ENCODE measurements at regions not wholly inside any gene's neighbourhood (a gene's known extent, or its start where the extent isn't known, plus 50 kb on each side); places are given as distances from the start of the nearest gene placed in this dataset.
"Not testable (repeated sequence)": the region's sequence is repeated elsewhere in the genome, so short reads cannot be mapped to it uniquely, and the experiment has no call there.

- no peak overlapping the region for H3K27ac ChIP-seq (ENCODE audit: low read depth, low read length)
- H3K27me3 ChIP-seq (ENCODE audit: insufficient read depth, low read length) = no peaks in the 10 kb centered on the region
- WGBS = 86% methylated on average over 2 of the region's 2 CpGs
- H3K9me3 ChIP-seq (ENCODE audit: insufficient read depth, low read depth, low read length) = peaks cover 16% of the 10 kb centered on the region
- no peak overlapping the region for H3K9ac ChIP-seq (ENCODE audit: low read depth, low read length)
- H3K4me3 ChIP-seq (ENCODE audit: low read length) = no peak overlapping the region
- H3K36me3 ChIP-seq (ENCODE audit: insufficient read depth, low read length) = no peaks in the 10 kb centered on the region
- no peaks in the 10 kb centered on the region for H3K4me1 ChIP-seq (ENCODE audit: insufficient read depth, low read length)
These were observed 1265.7 kb upstream of the CHAC2 start for GRCh38 chr2:52501715-52502475.

- Histone ChIP-seq H3K27me3 (ENCODE audit: insufficient read depth, low read length) (no peaks in the 10 kb centered on the region), H3K4me3 (ENCODE audit: low read length) (no peak overlapping the region), H3K36me3 (ENCODE audit: insufficient read depth, low read length) (no peaks in the 10 kb centered on the region), H3K9ac (ENCODE audit: low read depth, low read length) (no peak overlapping the region), H3K9me3 (ENCODE audit: insufficient read depth, low read depth, low read length) (peaks cover 16% of the 10 kb centered on the region), H3K4me1 (ENCODE audit: insufficient read depth, low read length) (no peaks in the 10 kb centered on the region), H3K27ac (ENCODE audit: low read depth, low read length) (no peak overlapping the region)
- 100% methylated on average over 2 of the region's 2 CpGs for WGBS
These were observed 1267.0 kb upstream of the CHAC2 start for GRCh38 chr2:52500561-52500960.

- 94% methylated on average over 3 of the region's 3 CpGs for WGBS
- H3K9ac ChIP-seq (ENCODE audit: low read depth, low read length) = no peak overlapping the region
- H3K27ac ChIP-seq (ENCODE audit: low read depth, low read length) = no peak overlapping the region
- peaks cover 16% of the 10 kb centered on the region for H3K9me3 ChIP-seq (ENCODE audit: insufficient read depth, low read depth, low read length)
- H3K4me1 ChIP-seq (ENCODE audit: insufficient read depth, low read length) = no peaks in the 10 kb centered on the region
- no peaks in the 10 kb centered on the region for H3K27me3 ChIP-seq (ENCODE audit: insufficient read depth, low read length)
- H3K36me3 ChIP-seq (ENCODE audit: insufficient read depth, low read length) = no peaks in the 10 kb centered on the region
- no peak overlapping the region for H3K4me3 ChIP-seq (ENCODE audit: low read length)
These were observed 1269.4 kb upstream of the CHAC2 start for GRCh38 chr2:52498077-52498750.

GRCh38 chr2:52495816-52496215 lies 1271.8 kb upstream of the CHAC2 start:
- H3K9me3 ChIP-seq (ENCODE audit: insufficient read depth, low read depth, low read length) = peaks cover 16% of the 10 kb centered on the region
- H3K36me3 ChIP-seq (ENCODE audit: insufficient read depth, low read length) = no peaks in the 10 kb centered on the region
- H3K27me3 ChIP-seq (ENCODE audit: insufficient read depth, low read length) = no peaks in the 10 kb centered on the region
- H3K4me1 ChIP-seq (ENCODE audit: insufficient read depth, low read length) = no peaks in the 10 kb centered on the region
- H3K9ac ChIP-seq (ENCODE audit: low read depth, low read length) = no peak overlapping the region
- H3K27ac ChIP-seq (ENCODE audit: low read depth, low read length) = no peak overlapping the region
- H3K4me3 ChIP-seq (ENCODE audit: low read length) = no peak overlapping the region

- 90% methylated on average over 1 of the region's 1 CpG for WGBS
- H3K9me3 ChIP-seq (ENCODE audit: insufficient read depth, low read depth, low read length) = no peaks in the 10 kb centered on the region; the same call in 1 of the 2 replicates
- H3K9ac ChIP-seq (ENCODE audit: low read depth, low read length) = no peak overlapping the region
These were observed 1290.4 kb upstream of the CHAC2 start for GRCh38 chr2:52477166-52477565.

GRCh38 chr2:52475590-52475989 lies 1292.0 kb upstream of the CHAC2 start:
- Histone ChIP-seq H3K4me3 (ENCODE audit: low read length) (no peak overlapping the region), H3K27ac (ENCODE audit: low read depth, low read length) (no peak overlapping the region), H3K4me1 (ENCODE audit: insufficient read depth, low read length) (no peaks in the 10 kb centered on the region), H3K9ac (ENCODE audit: low read depth, low read length) (no peak overlapping the region), H3K36me3 (ENCODE audit: insufficient read depth, low read length) (no peaks in the 10 kb centered on the region), H3K27me3 (ENCODE audit: insufficient read depth, low read length) (no peaks in the 10 kb centered on the region), H3K9me3 (ENCODE audit: insufficient read depth, low read depth, low read length) (no peaks in the 10 kb centered on the region; the same call in 1 of the 2 replicates)
- 100% methylated on average over 1 of the region's 1 CpG for WGBS

More at GRCh38 chr2:52477166-52477565, 1290.4 kb upstream of the CHAC2 start:
- H3K36me3 ChIP-seq (ENCODE audit: insufficient read depth, low read length) = no peaks in the 10 kb centered on the region
- no peak overlapping the region for H3K27ac ChIP-seq (ENCODE audit: low read depth, low read length)
- no peaks in the 10 kb centered on the region for H3K27me3 ChIP-seq (ENCODE audit: insufficient read depth, low read length)
- H3K4me1 ChIP-seq (ENCODE audit: insufficient read depth, low read length) = no peaks in the 10 kb centered on the region
- H3K4me3 ChIP-seq (ENCODE audit: low read length) = no peak overlapping the region

GRCh38 chr2:52474091-52474490 lies 1293.5 kb upstream of the CHAC2 start:
- no CpG with 5 or more reads among the region's 1 CpG for WGBS
- H3K4me3 ChIP-seq (ENCODE audit: low read length) = no peak overlapping the region
- H3K36me3 ChIP-seq (ENCODE audit: insufficient read depth, low read length) = no peaks in the 10 kb centered on the region
- no peak overlapping the region for H3K27ac ChIP-seq (ENCODE audit: low read depth, low read length)
- H3K9me3 ChIP-seq (ENCODE audit: insufficient read depth, low read depth, low read length) = no peaks in the 10 kb centered on the region; the same call in 1 of the 2 replicates
- H3K9ac ChIP-seq (ENCODE audit: low read depth, low read length) = no peak overlapping the region
- 0 out of 2 replicates have a peak, but pooled peaks cover 3% of the 10 kb centered on the region for H3K4me1 ChIP-seq (ENCODE audit: insufficient read depth, low read length)
- H3K27me3 ChIP-seq (ENCODE audit: insufficient read depth, low read length) = no peaks in the 10 kb centered on the region

- WGBS = 94% methylated on average over 1 of the region's 2 CpGs
- no peaks in the 10 kb centered on the region for H3K36me3 ChIP-seq (ENCODE audit: insufficient read depth, low read length)
These were observed 1294.1 kb upstream of the CHAC2 start for GRCh38 chr2:52473526-52473925.

GRCh38 chr2:52470457-52470856 lies 1297.1 kb upstream of the CHAC2 start:
- H3K9ac ChIP-seq (ENCODE audit: low read depth, low read length); H3K27me3 ChIP-seq (ENCODE audit: insufficient read depth, low read length); H3K4me3 ChIP-seq (ENCODE audit: low read length); H3K36me3 ChIP-seq (ENCODE audit: insufficient read depth, low read length); H3K9me3 ChIP-seq (ENCODE audit: insufficient read depth, low read depth, low read length): not testable (repeated sequence)
- Histone ChIP-seq H3K27ac (ENCODE audit: low read depth, low read length) (peak overlapping the region; percentile 19; the same call in 1 of the 2 replicates), H3K4me1 (ENCODE audit: insufficient read depth, low read length) (peaks cover 13% of the 10 kb centered on the region; the same call in 1 of the 2 replicates)
- WGBS = 76% methylated on average over 1 of the region's 1 CpG

More at GRCh38 chr2:52473526-52473925, 1294.1 kb upstream of the CHAC2 start:
- H3K4me1 ChIP-seq (ENCODE audit: insufficient read depth, low read length) = 0 out of 2 replicates have a peak, but pooled peaks cover 3% of the 10 kb centered on the region
- H3K27ac ChIP-seq (ENCODE audit: low read depth, low read length) = no peak overlapping the region
- H3K27me3 ChIP-seq (ENCODE audit: insufficient read depth, low read length) = no peaks in the 10 kb centered on the region
- no peak overlapping the region for H3K9ac ChIP-seq (ENCODE audit: low read depth, low read length)
- H3K9me3 ChIP-seq (ENCODE audit: insufficient read depth, low read depth, low read length) = no peaks in the 10 kb centered on the region
- no peak overlapping the region for H3K4me3 ChIP-seq (ENCODE audit: low read length)

GRCh38 chr2:52467189-52467588 lies 1300.4 kb upstream of the CHAC2 start:
- Histone ChIP-seq H3K9ac (ENCODE audit: low read depth, low read length) (no peak overlapping the region), H3K9me3 (ENCODE audit: insufficient read depth, low read depth, low read length) (no peaks in the 10 kb centered on the region), H3K27me3 (ENCODE audit: insufficient read depth, low read length) (no peaks in the 10 kb centered on the region), H3K4me3 (ENCODE audit: low read length) (no peak overlapping the region), H3K4me1 (ENCODE audit: insufficient read depth, low read length) (peaks cover 13% of the 10 kb centered on the region; the same call in 1 of the 2 replicates), H3K27ac (ENCODE audit: low read depth, low read length) (no peak overlapping the region), H3K36me3 (ENCODE audit: insufficient read depth, low read length) (no peaks in the 10 kb centered on the region)
- WGBS = 78% methylated on average over 2 of the region's 2 CpGs

- Histone ChIP-seq H3K9ac (ENCODE audit: low read depth, low read length) (no peak overlapping the region), H3K4me1 (ENCODE audit: insufficient read depth, low read length) (peaks cover 13% of the 10 kb centered on the region; the same call in 1 of the 2 replicates), H3K36me3 (ENCODE audit: insufficient read depth, low read length) (no peaks in the 10 kb centered on the region), H3K9me3 (ENCODE audit: insufficient read depth, low read depth, low read length) (no peaks in the 10 kb centered on the region), H3K27me3 (ENCODE audit: insufficient read depth, low read length) (no peaks in the 10 kb centered on the region), H3K27ac (ENCODE audit: low read depth, low read length) (no peak overlapping the region), H3K4me3 (ENCODE audit: low read length) (no peak overlapping the region)
- WGBS = 100% methylated on average over 2 of the region's 3 CpGs
These were observed 1302.3 kb upstream of the CHAC2 start for GRCh38 chr2:52465287-52465686.
